ENCODE measurements at regions not wholly inside any gene's neighbourhood (a gene's known extent, or its start where the extent isn't known, plus 50 kb on each side); places are given as distances from the start of the nearest gene placed in this dataset.

- 36% methylated on average over 24 of the region's 24 CpGs; no CpG with 5 or more reads in 1 of the 2 experiments for WGBS, 2 experiments (ENCODE audit: extremely low coverage in 1 of 2, insufficient coverage in 1 of 2, insufficient read length in 1 of 2, insufficient replicate concordance in 2 of 2, low coverage in 1 of 2, low lambda C conversion rate in 2 of 2, missing lambda C conversion rate in 1 of 2)
- Histone ChIP-seq H2AFZ (ENCODE audit: low read length) (peak overlapping the region; percentile 69; the same call in 1 of the 2 replicates), H4K91ac (replicated peaks; ENCODE audit: insufficient read length, low read length) (no peak overlapping the region), H3K23ac (ENCODE audit: insufficient read length) (no peak overlapping the region), H2BK12ac (ENCODE audit: low read depth, low read length) (no peak overlapping the region), H3K79me1 (ENCODE audit: low read depth, low read length) (no peaks in the 10 kb centered on the region), H2BK120ac (replicated peaks; ENCODE audit: low read depth, low read length) (no peak overlapping the region), H3K4me2 (ENCODE audit: insufficient read depth in 1 of 2, low read depth in 2 of 2, low read length in 2 of 2) (peak overlapping the region in 1 of 2 experiments; percentile 41; a peak in 1 of 4 replicates), H4K5ac (ENCODE audit: insufficient read length, low read depth, low read length) (no peak overlapping the region), H3K27ac (ENCODE audit: low read depth, low read length) (no peak overlapping the region), H3K4ac (replicated peaks; ENCODE audit: insufficient read length, low read depth, low read length) (no peak overlapping the region), H3K36me3 (ENCODE audit: control insufficient read depth in 2 of 4, insufficient read depth in 4 of 4, low read length in 3 of 4) (no peaks in the 10 kb centered on the region), H4K8ac (ENCODE audit: extremely low read depth, insufficient read depth, low read length) (no peak overlapping the region; the same call in 1 of the 2 replicates), H3K56ac (replicated peaks; ENCODE audit: insufficient read length, low read depth, low read length) (no peak overlapping the region), H2BK15ac (ENCODE audit: low read length) (no peak overlapping the region; the same call in 1 of the 2 replicates), H3K4me3 (ENCODE audit: extremely low read depth in 1 of 4, insufficient read depth in 2 of 4, low read depth in 3 of 4, low read length in 4 of 4) (no peak overlapping the region), H3K23me2 (ENCODE audit: low read depth, low read length) (no peaks in the 10 kb centered on the region; the same call in 1 of the 2 replicates), H3K79me2 (ENCODE audit: control insufficient read depth in 1 of 2, insufficient read depth in 2 of 2, low read length in 2 of 2) (no peaks in the 10 kb centered on the region), H3K18ac (ENCODE audit: extremely low read depth, low read length) (peak overlapping the region; percentile 79; the same call in 1 of the 2 replicates), H3K9ac (replicated peaks in 1 of 4; ENCODE audit: extremely low read depth in 1 of 4, low read depth in 3 of 4, low read length in 3 of 4) (no peak overlapping the region), H2BK5ac (ENCODE audit: low read depth, low read length) (no peak overlapping the region), H3K9me3 (ENCODE audit: insufficient read depth in 2 of 2, low read depth in 1 of 2, low read length in 1 of 2) (no peaks in the 10 kb centered on the region), H3K14ac (ENCODE audit: insufficient read length) (no peak overlapping the region), H2AK5ac (ENCODE audit: low read depth, low read length) (no peak overlapping the region), H3K4me1 (replicated peaks in 1 of 4; ENCODE audit: control insufficient read depth in 3 of 4, insufficient read depth in 4 of 4, low read length in 3 of 4) (peaks cover 0 to 22% (median 13%) of the 10 kb centered on the region in 4 experiments; a peak in 6 of 7 replicates), H3K27me3 (replicated peaks in 1 of 4; ENCODE audit: control insufficient read depth in 3 of 4, extremely low read depth in 1 of 4, insufficient read depth in 3 of 4, low read length in 3 of 4) (peaks cover 0 to 10% (median 2%) of the 10 kb centered on the region in 4 experiments; a peak in 4 of 7 replicates), H2BK20ac (ENCODE audit: low read length) (no peak overlapping the region), H4K20me1 (replicated peaks in 1 of 2; ENCODE audit: control insufficient read depth in 1 of 2, insufficient read depth in 2 of 2, low read length in 2 of 2) (no peaks in the 10 kb centered on the region)
- CTCF ChIA-PET (ENCODE audit: partially characterized antibody), result interaction anchor here (0.7 to 14.2 kb wide), 33 partner anchors 10 to 955 kb away, joined by 3 to 401 read pairs (median 5); partner anchors contain the start of gene GPR26
- POLR2A ChIA-PET (ENCODE audit: partially characterized antibody), result interaction anchor here (0.7 kb wide), 1 partner anchor 96 kb away, joined by 4 read pairs; no protein-coding TSS in a partner anchor
- DNase-seq (ENCODE audit: low read depth in 1 of 2, low spot score in 2 of 2), result peak; percentile 57 to 94
- no peak for FAIRE-seq
- TF ChIP-seq TAF7 (optimal IDR thresholded peaks at IDR 0.05; ENCODE audit: borderline replicate concordance, low read depth, low read length) (no peak), BRCA1 (IDR thresholded peaks at IDR 0.05; ENCODE audit: low read depth, low read length) (no peak), SIN3A (conservative IDR thresholded peaks at IDR 0.05 in 1 of 2, IDR thresholded peaks at IDR 0.05 in 1 of 2; ENCODE audit: low read depth in 1 of 2, low read length in 2 of 2) (0 out of 4 replicates have a peak, but pooled peaks of 1 of the 2 experiments have one; percentile 23), CBX5 (IDR thresholded peaks at IDR 0.05; ENCODE audit: low read depth, low read length) (no peak), EGR1 (IDR thresholded peaks at IDR 0.05; ENCODE audit: borderline replicate concordance, low read depth, low read length) (no peak), ASH2L (IDR thresholded peaks at IDR 0.05; ENCODE audit: low read length) (no peak), ZNF274 (IDR thresholded peaks at IDR 0.05; ENCODE audit: borderline replicate concordance, extremely low read depth, low read length) (no peak), CHD2 (IDR thresholded peaks at IDR 0.05; ENCODE audit: low read length) (no peak), POLR2A (IDR thresholded peaks at IDR 0.05; ENCODE audit: control extremely low read depth in 1 of 2, low read depth in 2 of 2, low read length in 2 of 2) (no peak), TAF1 (IDR thresholded peaks at IDR 0.05; ENCODE audit: low read depth, low read length) (no peak), HDAC2 (IDR thresholded peaks at IDR 0.05; ENCODE audit: borderline replicate concordance in 1 of 2, low read depth in 2 of 2, low read length in 2 of 2) (no peak), SUZ12 (IDR thresholded peaks at IDR 0.05; ENCODE audit: low read length) (no peak), POLR2AphosphoS5 (IDR thresholded peaks at IDR 0.05; ENCODE audit: low read depth, low read length) (no peak)
Observed at GRCh38 chr10:123583639-123584418, 82.3 kb upstream of the GPR26 start.

Data from H1 (cell line).